HEK293 (cell line): ENCODE measurements at regions not wholly inside any gene's neighbourhood (a gene's known extent, or its start where the extent isn't known, plus 50 kb on each side); places are given as distances from the start of the nearest gene placed in this dataset.

ENCODE experiments used
- CTCF ChIA-PET: fragments of 350-600 bp; formaldehyde crosslinking; extraction: SDS; loops from one replicate; lab custom pipeline; 2021; ENCODE audit warnings: antibody characterized with exemption; lab: Yijun Ruan, JAX
- POLR2A ChIA-PET: fragments of 300-600 bp; formaldehyde crosslinking; extraction: SDS; loops from one replicate; lab custom pipeline; 2020; ENCODE audit warnings: antibody characterized with exemption, inconsistent platforms; lab: Yijun Ruan, JAX
- H3K27ac ChIP-seq: fragments of 200-500 bp; sonication (Bioruptor generic); 2 replicates; pipeline ENCODE4 v1.5.1; 2014; ENCODE audit warnings: low read depth, low read length, control low read depth, inconsistent platforms; ENCODE audit errors: extremely low read depth
- H3K36me3 ChIP-seq, 2 experiments: fragments of 200-500 bp in 1 of 2; sonication (Bioruptor generic) in 1 of 2; 1 replicate in 1 of 2; 2 replicates in 1 of 2; pipeline ENCODE4 v1.5.1; 2014 to 2017; ENCODE audit warnings: inconsistent platforms in 2 of 2, low read length in 2 of 2; ENCODE audit not compliant: control insufficient read depth in 2 of 2, insufficient read depth in 1 of 2
- H3K4me1 ChIP-seq: fragments of 200-500 bp; sonication (Bioruptor generic); 2 replicates; pipeline ENCODE4 v1.5.1; 2014; ENCODE audit warnings: mild to moderate bottlenecking, low read length, inconsistent platforms; ENCODE audit not compliant: control insufficient read depth, insufficient read depth
- H3K4me3 ChIP-seq: 2 replicates; pipeline ENCODE4 v1.5.1; 2011; ENCODE audit warnings: low read depth, mild to moderate bottlenecking, control low read depth, low read length, moderate library complexity
- H3K9me3 ChIP-seq: fragments of 200-500 bp; sonication (Bioruptor generic); 2 replicates; pipeline ENCODE4 v1.5.1; 2014; ENCODE audit warnings: low read depth, low read length, inconsistent platforms; ENCODE audit not compliant: control insufficient read depth, insufficient read depth
- GFI1B ChIP-seq: fragments of 450-650 bp; formaldehyde crosslinking; IDR thresholded peaks from 2 replicates; pipeline ENCODE4 v1.5.1; 2016; ENCODE audit warnings: missing biosample characterization, missing genetic modification characterization
- GLI2 ChIP-seq: fragments of 450-650 bp; formaldehyde crosslinking; IDR thresholded peaks from 2 replicates; pipeline ENCODE4; 2017; ENCODE audit warnings: missing biosample characterization, missing genetic modification characterization, low read depth, borderline replicate concordance
- PRDM1 ChIP-seq: fragments of 450-650 bp; formaldehyde crosslinking; IDR thresholded peaks from 2 replicates; pipeline ENCODE4; 2016; ENCODE audit warnings: missing biosample characterization, missing genetic modification characterization
- YY1 ChIP-seq: fragments of 450-650 bp; formaldehyde crosslinking; IDR thresholded peaks from 2 replicates; pipeline ENCODE4 v1.5.1; 2018; ENCODE audit warnings: missing biosample characterization, missing genetic modification characterization
- ZBTB44 ChIP-seq: fragments of 450-650 bp; IDR thresholded peaks from 2 replicates; pipeline ENCODE4 v1.5.1; 2018; ENCODE audit warnings: missing biosample characterization, mild to moderate bottlenecking, missing genetic modification characterization
- ZFP69B ChIP-seq: fragments of 450-650 bp; formaldehyde crosslinking; IDR thresholded peaks from 2 replicates; pipeline ENCODE4 v1.5.1; 2016; ENCODE audit warnings: missing biosample characterization, missing genetic modification characterization
- ZNF112 ChIP-seq: fragments of 450-650 bp; formaldehyde crosslinking; IDR thresholded peaks from 2 replicates; pipeline ENCODE4 v1.5.0; 2017; ENCODE audit warnings: missing biosample characterization, missing genetic modification characterization
- ZNF114 ChIP-seq: fragments of 450-650 bp; formaldehyde crosslinking; IDR thresholded peaks from 2 replicates; pipeline ENCODE4 v1.5.0; 2017; ENCODE audit warnings: missing biosample characterization, missing genetic modification characterization
- ZNF23 ChIP-seq: fragments of 450-650 bp; formaldehyde crosslinking; IDR thresholded peaks from 2 replicates; pipeline ENCODE4 v1.5.1; 2016; ENCODE audit warnings: missing biosample characterization, missing genetic modification characterization, borderline replicate concordance
- ZNF280D ChIP-seq: fragments of 450-650 bp; formaldehyde crosslinking; IDR thresholded peaks from 2 replicates; pipeline ENCODE4 v1.5.1; 2016; ENCODE audit warnings: missing biosample characterization, missing genetic modification characterization
- ZNF302 ChIP-seq: fragments of 450-650 bp; formaldehyde crosslinking; IDR thresholded peaks from 2 replicates; pipeline ENCODE4 v1.5.1; 2016; ENCODE audit warnings: missing biosample characterization, missing genetic modification characterization, low read depth
- ZNF350 ChIP-seq: fragments of 450-650 bp; formaldehyde crosslinking; IDR thresholded peaks from 2 replicates; pipeline ENCODE4 v1.5.0; 2017; ENCODE audit warnings: missing biosample characterization, mild to moderate bottlenecking, missing genetic modification characterization
- ZNF423 ChIP-seq: fragments of 450-650 bp; formaldehyde crosslinking; IDR thresholded peaks from 2 replicates; pipeline ENCODE4 v1.5.1; 2016; ENCODE audit warnings: missing biosample characterization, missing genetic modification characterization
- ZNF501 ChIP-seq: fragments of 450-650 bp; formaldehyde crosslinking; IDR thresholded peaks from 2 replicates; pipeline ENCODE4 v1.5.1; 2016; ENCODE audit warnings: missing biosample characterization, missing genetic modification characterization
- ZNF514 ChIP-seq: fragments of 450-650 bp; formaldehyde crosslinking; IDR thresholded peaks from 2 replicates; pipeline ENCODE4 v1.5.1; 2016; ENCODE audit warnings: missing biosample characterization, missing genetic modification characterization
- ZNF677 ChIP-seq: fragments of 450-650 bp; IDR thresholded peaks from 2 replicates; pipeline ENCODE4 v1.5.0; 2018; ENCODE audit warnings: missing biosample characterization, mild to moderate bottlenecking, missing genetic modification characterization, moderate library complexity
- ZNF701 ChIP-seq: fragments of 450-650 bp; formaldehyde crosslinking; IDR thresholded peaks from 2 replicates; pipeline ENCODE4 v1.5.1; 2016; ENCODE audit warnings: missing biosample characterization, missing genetic modification characterization
- ZNF768 ChIP-seq: fragments of 450-650 bp; formaldehyde crosslinking; IDR thresholded peaks from 2 replicates; pipeline ENCODE4 v1.5.1; 2018; ENCODE audit warnings: missing biosample characterization, mild to moderate bottlenecking, missing genetic modification characterization
- ZNF843 ChIP-seq: fragments of 450-650 bp; formaldehyde crosslinking; IDR thresholded peaks from 2 replicates; pipeline ENCODE4 v1.5.1; 2016; ENCODE audit warnings: missing biosample characterization, missing genetic modification characterization
- TF ChIP-seq, protein P1 (sequence below): fragments of 450-650 bp; formaldehyde crosslinking; IDR thresholded peaks from 2 replicates; pipeline ENCODE4 v1.5.1; 2017; ENCODE audit warnings: missing biosample characterization, missing genetic modification characterization
- TF ChIP-seq, protein P2 (sequence below): fragments of 450-650 bp; formaldehyde crosslinking; IDR thresholded peaks from 2 replicates; pipeline ENCODE4 v1.5.1; 2016; ENCODE audit warnings: missing biosample characterization, missing genetic modification characterization

DNA sequence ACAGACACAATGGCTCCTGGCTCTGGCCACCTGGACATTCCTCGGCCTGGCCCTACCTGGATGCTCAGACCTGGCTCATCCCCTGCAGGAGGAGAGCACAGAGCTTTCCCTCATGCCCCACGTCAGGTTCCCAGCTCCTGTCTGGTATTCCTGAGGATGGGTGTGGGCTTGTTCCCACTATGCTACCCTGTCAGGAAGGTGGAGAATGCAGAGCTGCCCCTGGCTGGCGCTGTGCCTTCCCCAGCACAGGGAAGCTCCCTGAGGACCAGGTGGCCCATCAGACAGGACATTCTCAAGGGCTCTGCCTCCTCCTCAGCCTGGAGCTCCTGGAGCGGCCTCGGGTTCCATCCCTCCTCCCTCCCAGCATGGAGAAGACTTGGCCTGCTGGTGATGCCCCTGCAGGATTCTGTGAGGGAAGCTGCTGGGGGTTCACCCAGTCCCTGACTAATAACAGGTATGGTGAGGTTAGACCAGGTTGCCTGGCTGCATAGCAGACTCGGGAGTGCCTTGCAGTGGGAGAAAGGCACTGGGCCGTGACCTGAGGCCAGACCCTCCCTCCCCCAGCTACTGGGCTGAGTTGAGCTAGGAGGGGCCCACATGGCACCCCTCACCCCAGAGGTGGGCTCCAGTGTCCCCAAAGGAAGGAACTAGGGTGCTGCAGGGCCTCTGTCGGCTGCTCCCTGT, 156.0 kb upstream of the MLN start:
- ChIA-PET POLR2A (interaction anchor here (0.5 kb wide), 1 partner anchor 562 kb away, joined by 3 read pairs; no protein-coding TSS in a partner anchor), CTCF (interaction anchor here (0.7 to 4.3 kb wide), 22 partner anchors 10 to 370 kb away, joined by 3 to 24 read pairs (median 4); no protein-coding TSS in a partner anchor)
- Histone ChIP-seq H3K9me3 (no peaks in the 10 kb centered on the region), H3K27ac (no peak overlapping the region), H3K36me3 (no peaks in the 10 kb centered on the region), H3K4me1 (no peaks in the 10 kb centered on the region; the same call in 1 of the 2 replicates), H3K4me3 (no peak overlapping the region)
- TF ChIP-seq ZNF701 (tag by site-specific recombination) (no peak), ZNF423 (tag by site-specific recombination) (no peak), ZNF302 (tag by site-specific recombination) (no peak), ZNF112 (tag by site-specific recombination) (no peak), ZNF677 (tag by site-specific recombination) (no peak), ZNF280D (tag by site-specific recombination) (no peak), ZNF843 (tag by site-specific recombination) (no peak), PRDM1 (tag by site-specific recombination) (no peak), ZNF768 (tag by site-specific recombination) (no peak), ZNF501 (tag by site-specific recombination) (no peak), GLI2 (no peak), ZNF514 (tag by site-specific recombination) (no peak), ZNF23 (tag by site-specific recombination) (no peak), YY1 (tag by site-specific recombination) (no peak), ZNF114 (tag by site-specific recombination) (no peak), ZFP69B (tag by site-specific recombination) (no peak)
- TF ChIP-seq, protein P1, sequence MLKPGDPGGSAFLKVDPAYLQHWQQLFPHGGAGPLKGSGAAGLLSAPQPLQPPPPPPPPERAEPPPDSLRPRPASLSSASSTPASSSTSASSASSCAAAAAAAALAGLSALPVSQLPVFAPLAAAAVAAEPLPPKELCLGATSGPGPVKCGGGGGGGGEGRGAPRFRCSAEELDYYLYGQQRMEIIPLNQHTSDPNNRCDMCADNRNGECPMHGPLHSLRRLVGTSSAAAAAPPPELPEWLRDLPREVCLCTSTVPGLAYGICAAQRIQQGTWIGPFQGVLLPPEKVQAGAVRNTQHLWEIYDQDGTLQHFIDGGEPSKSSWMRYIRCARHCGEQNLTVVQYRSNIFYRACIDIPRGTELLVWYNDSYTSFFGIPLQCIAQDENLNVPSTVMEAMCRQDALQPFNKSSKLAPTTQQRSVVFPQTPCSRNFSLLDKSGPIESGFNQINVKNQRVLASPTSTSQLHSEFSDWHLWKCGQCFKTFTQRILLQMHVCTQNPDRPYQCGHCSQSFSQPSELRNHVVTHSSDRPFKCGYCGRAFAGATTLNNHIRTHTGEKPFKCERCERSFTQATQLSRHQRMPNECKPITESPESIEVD: no peak
- TF ChIP-seq, protein P2, sequence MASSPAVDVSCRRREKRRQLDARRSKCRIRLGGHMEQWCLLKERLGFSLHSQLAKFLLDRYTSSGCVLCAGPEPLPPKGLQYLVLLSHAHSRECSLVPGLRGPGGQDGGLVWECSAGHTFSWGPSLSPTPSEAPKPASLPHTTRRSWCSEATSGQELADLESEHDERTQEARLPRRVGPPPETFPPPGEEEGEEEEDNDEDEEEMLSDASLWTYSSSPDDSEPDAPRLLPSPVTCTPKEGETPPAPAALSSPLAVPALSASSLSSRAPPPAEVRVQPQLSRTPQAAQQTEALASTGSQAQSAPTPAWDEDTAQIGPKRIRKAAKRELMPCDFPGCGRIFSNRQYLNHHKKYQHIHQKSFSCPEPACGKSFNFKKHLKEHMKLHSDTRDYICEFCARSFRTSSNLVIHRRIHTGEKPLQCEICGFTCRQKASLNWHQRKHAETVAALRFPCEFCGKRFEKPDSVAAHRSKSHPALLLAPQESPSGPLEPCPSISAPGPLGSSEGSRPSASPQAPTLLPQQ: no peak

GRCh38 chr6:33959329-33959651, 155.5 kb upstream of the MLN start:
- ChIA-PET CTCF (interaction anchor here (0.6 to 4.3 kb wide), 35 partner anchors 10 to 369 kb away, joined by 3 to 24 read pairs (median 4); no protein-coding TSS in a partner anchor), POLR2A (no interaction called here)
- Histone ChIP-seq H3K36me3 (no peaks in the 10 kb centered on the region), H3K4me3 (no peak overlapping the region), H3K27ac (no peak overlapping the region), H3K4me1 (no peaks in the 10 kb centered on the region; the same call in 1 of the 2 replicates), H3K9me3 (no peaks in the 10 kb centered on the region)
- TF ChIP-seq ZBTB44: no peak
- TF ChIP-seq GFI1B (tag by site-specific recombination): no peak
- TF ChIP-seq ZNF350 (tag by site-specific recombination): no peak
